Neural progenitor cell (in vitro differentiated cells): ENCODE measurements at regions not wholly inside any gene's neighbourhood (a gene's known extent, or its start where the extent isn't known, plus 50 kb on each side); places are given as distances from the start of the nearest gene placed in this dataset.
A peak's percentile ranks its signal among the peaks of the same experiment; 100 is the strongest.

Experiments used
- DNase-seq: peaks from one replicate; pipeline ENCODE4 v3.0.0-alpha.2; 2016; ENCODE audit warnings: low spot score
- H2AFZ ChIP-seq: fragments of 200-600 bp; sonication (generic); replicated peaks from 2 replicates; pipeline ENCODE4 v1.6.1; 2016; ENCODE audit warnings: antibody characterized with exemption
- H3F3A ChIP-seq: fragments of 200-600 bp; sonication (generic); 2 replicates; pipeline ENCODE4 v1.6.1; 2016; ENCODE audit warnings: antibody characterized with exemption, low read depth
- H3K27ac ChIP-seq: fragments of 200-600 bp; sonication (generic); 2 replicates; pipeline ENCODE4 v1.5.1; 2016; ENCODE audit warnings: mild to moderate bottlenecking
- H3K27me3 ChIP-seq: fragments of 200-600 bp; sonication (generic); 2 replicates; pipeline ENCODE4 v1.6.1; 2016; ENCODE audit warnings: mild to moderate bottlenecking, moderate library complexity
- H3K36me3 ChIP-seq: fragments of 200-600 bp; sonication (generic); 2 replicates; pipeline ENCODE4 v1.5.1; 2016
- H3K4me1 ChIP-seq: fragments of 200-600 bp; sonication (generic); 2 replicates; pipeline ENCODE4 v1.6.1; 2016; ENCODE audit warnings: mixed run types
- H3K4me2 ChIP-seq: fragments of 200-600 bp; sonication (generic); 2 replicates; pipeline ENCODE4 v1.6.1; 2016
- H3K4me3 ChIP-seq: fragments of 200-600 bp; sonication (generic); 2 replicates; pipeline ENCODE4 v1.5.1; 2016
- H3K79me2 ChIP-seq: fragments of 200-600 bp; sonication (generic); 2 replicates; pipeline ENCODE4 v1.6.1; 2016; ENCODE audit warnings: low read depth
- H3K9ac ChIP-seq: fragments of 200-600 bp; sonication (generic); 2 replicates; pipeline ENCODE4 v1.6.1; 2016
- H3K9me3 ChIP-seq: fragments of 200-600 bp; sonication (generic); 2 replicates; pipeline ENCODE4 v1.5.1; 2016; ENCODE audit warnings: low read depth
- H4K20me1 ChIP-seq: fragments of 200-600 bp; sonication (generic); 2 replicates; pipeline ENCODE4 v1.6.1; 2016; ENCODE audit warnings: low read depth
- H3K27ac Mint-ChIP-seq: 3 replicates; pipeline ENCODE4 v1.8.0; 2021; ENCODE audit warnings: mixed read lengths
- H3K27me3 Mint-ChIP-seq: 2 replicates; pipeline ENCODE4 v1.8.0; 2022; ENCODE audit warnings: low read depth, mild to moderate bottlenecking, inconsistent platforms, moderate library complexity, mixed read lengths; ENCODE audit not compliant: insufficient read depth
- H3K36me3 Mint-ChIP-seq: 3 replicates; pipeline ENCODE4 v1.8.0; 2021; ENCODE audit warnings: mixed read lengths
- H3K4me1 Mint-ChIP-seq: 3 replicates; pipeline ENCODE4 v1.8.0; 2021; ENCODE audit warnings: mixed read lengths
- H3K4me3 Mint-ChIP-seq: 3 replicates; pipeline ENCODE4 v1.8.0; 2021; ENCODE audit warnings: mild to moderate bottlenecking, moderate library complexity, mixed read lengths
- H3K9me3 Mint-ChIP-seq: 3 replicates; pipeline ENCODE4 v1.8.0; 2020; ENCODE audit warnings: mixed read lengths
- EZH2 ChIP-seq: fragments of 200-600 bp; sonication (generic); IDR thresholded peaks from 2 replicates; pipeline ENCODE4 v1.6.1; 2017; ENCODE audit warnings: antibody characterized with exemption, mild to moderate bottlenecking, moderate library complexity
- EZH2phosphoT487 ChIP-seq: fragments of 200-600 bp; sonication (generic); IDR thresholded peaks from 2 replicates; pipeline ENCODE4 v1.6.1; 2017; ENCODE audit warnings: antibody characterized with exemption
- TF ChIP-seq, protein P1 (sequence below): fragments of 200-600 bp; sonication (generic); IDR thresholded peaks from 2 replicates; pipeline ENCODE4 v1.5.1; 2017; ENCODE audit warnings: antibody characterized with exemption, mild to moderate bottlenecking

DNA sequence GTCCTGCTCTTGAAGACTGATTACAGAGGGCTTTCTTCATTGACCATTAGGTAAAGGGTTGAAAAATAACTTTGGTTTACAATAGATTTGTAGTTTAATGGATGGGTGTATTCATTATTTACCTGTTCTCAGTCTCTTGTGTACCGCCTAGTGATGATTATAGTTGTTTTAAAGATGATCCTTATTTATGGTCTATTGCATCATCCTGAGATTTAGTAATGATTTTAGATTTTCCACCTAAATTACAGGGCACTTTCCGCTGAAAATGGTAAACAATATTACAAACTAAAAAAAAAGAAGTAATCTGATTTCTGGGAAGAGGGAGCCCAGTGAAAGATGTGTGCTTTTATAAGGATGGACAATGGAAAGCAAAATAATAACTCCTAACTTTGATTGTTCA, 78.4 kb upstream of the TMEM33 start:
- Mint-ChIP-seq H3K36me3 (no peaks in the 10 kb centered on the region), H3K9me3 (no peaks in the 10 kb centered on the region), H3K4me3 (no peak overlapping the region), H3K27me3 (peaks cover 4% of the 10 kb centered on the region), H3K4me1 (peaks cover 17% of the 10 kb centered on the region), H3K27ac (no peak overlapping the region)
- Histone ChIP-seq H3K27me3 (peaks cover 100% of the 10 kb centered on the region), H4K20me1 (no peaks in the 10 kb centered on the region), H3K4me1 (peaks cover 4% of the 10 kb centered on the region), H3K4me3 (no peak overlapping the region), H3K9me3 (no peaks in the 10 kb centered on the region), H3K36me3 (no peaks in the 10 kb centered on the region), H3K9ac (no peak overlapping the region), H3F3A (no peaks in the 10 kb centered on the region), H3K27ac (no peak overlapping the region), H3K4me2 (no peak overlapping the region), H2AFZ (no peak overlapping the region), H3K79me2 (no peaks in the 10 kb centered on the region)
- TF ChIP-seq EZH2phosphoT487, result no peak
- TF ChIP-seq, protein P1, sequence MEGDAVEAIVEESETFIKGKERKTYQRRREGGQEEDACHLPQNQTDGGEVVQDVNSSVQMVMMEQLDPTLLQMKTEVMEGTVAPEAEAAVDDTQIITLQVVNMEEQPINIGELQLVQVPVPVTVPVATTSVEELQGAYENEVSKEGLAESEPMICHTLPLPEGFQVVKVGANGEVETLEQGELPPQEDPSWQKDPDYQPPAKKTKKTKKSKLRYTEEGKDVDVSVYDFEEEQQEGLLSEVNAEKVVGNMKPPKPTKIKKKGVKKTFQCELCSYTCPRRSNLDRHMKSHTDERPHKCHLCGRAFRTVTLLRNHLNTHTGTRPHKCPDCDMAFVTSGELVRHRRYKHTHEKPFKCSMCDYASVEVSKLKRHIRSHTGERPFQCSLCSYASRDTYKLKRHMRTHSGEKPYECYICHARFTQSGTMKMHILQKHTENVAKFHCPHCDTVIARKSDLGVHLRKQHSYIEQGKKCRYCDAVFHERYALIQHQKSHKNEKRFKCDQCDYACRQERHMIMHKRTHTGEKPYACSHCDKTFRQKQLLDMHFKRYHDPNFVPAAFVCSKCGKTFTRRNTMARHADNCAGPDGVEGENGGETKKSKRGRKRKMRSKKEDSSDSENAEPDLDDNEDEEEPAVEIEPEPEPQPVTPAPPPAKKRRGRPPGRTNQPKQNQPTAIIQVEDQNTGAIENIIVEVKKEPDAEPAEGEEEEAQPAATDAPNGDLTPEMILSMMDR, result no peak
- TF ChIP-seq EZH2, result no peak
- DNase-seq, result no peak

GRCh38 chr4:41853973-41854372, 81.3 kb upstream of the TMEM33 start:
- H3K4me2 ChIP-seq, result no peak overlapping the region
- H3K79me2 ChIP-seq, result no peaks in the 10 kb centered on the region
- H3K4me3 Mint-ChIP-seq, result no peak overlapping the region
- H3K27me3 ChIP-seq, result peaks cover 87% of the 10 kb centered on the region
- DNase-seq, result no peak
- no peaks in the 10 kb centered on the region for H3K27me3 Mint-ChIP-seq
- peaks cover 9% of the 10 kb centered on the region for H3K4me1 Mint-ChIP-seq
- no peaks in the 10 kb centered on the region for H3F3A ChIP-seq
- H2AFZ ChIP-seq, result no peak overlapping the region
- H3K36me3 Mint-ChIP-seq, result no peaks in the 10 kb centered on the region
- H3K9me3 Mint-ChIP-seq, result no peaks in the 10 kb centered on the region
- H4K20me1 ChIP-seq, result no peaks in the 10 kb centered on the region
- H3K9ac ChIP-seq, result no peak overlapping the region
- peaks cover 2% of the 10 kb centered on the region for H3K4me1 ChIP-seq
- no peak overlapping the region for H3K4me3 ChIP-seq
- no peak overlapping the region for H3K27ac ChIP-seq
- no peak overlapping the region for H3K27ac Mint-ChIP-seq
- TF ChIP-seq EZH2, result no peak
- TF ChIP-seq, protein P1, result peak; percentile 46
- no peaks in the 10 kb centered on the region for H3K9me3 ChIP-seq
- H3K36me3 ChIP-seq, result no peaks in the 10 kb centered on the region

DNA sequence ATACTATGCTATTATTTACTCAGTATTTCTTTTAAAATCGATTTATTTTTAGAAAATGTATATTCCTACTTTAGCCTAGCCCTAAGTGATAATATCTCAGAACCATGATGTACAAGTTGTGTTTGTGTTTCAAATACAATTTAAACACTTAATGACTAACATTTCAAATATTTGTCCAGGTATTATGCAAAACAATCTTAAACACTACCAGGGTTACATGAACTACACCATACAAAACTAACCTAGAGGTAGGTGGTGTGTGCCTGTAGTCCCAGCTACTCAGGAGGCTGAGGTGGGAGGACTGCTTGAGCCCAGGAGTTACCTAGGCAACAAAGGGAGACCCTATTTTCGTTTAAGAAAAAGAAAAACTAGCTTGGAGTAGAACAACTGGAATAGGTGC, 83.0 kb upstream of the TMEM33 start:
- H3K4me3 ChIP-seq, result no peak overlapping the region
- H3K9me3 ChIP-seq, result no peaks in the 10 kb centered on the region
- no peak overlapping the region for H3K27ac ChIP-seq
- no peaks in the 10 kb centered on the region for H3K27me3 Mint-ChIP-seq
- H3K36me3 ChIP-seq, result no peaks in the 10 kb centered on the region
- H3K9me3 Mint-ChIP-seq, result no peaks in the 10 kb centered on the region
- no peaks in the 10 kb centered on the region for H3K4me1 ChIP-seq
- no peaks in the 10 kb centered on the region for H3K79me2 ChIP-seq
- no peak overlapping the region for H3K4me3 Mint-ChIP-seq
- no peaks in the 10 kb centered on the region for H3K36me3 Mint-ChIP-seq
- H3K4me2 ChIP-seq, result no peak overlapping the region
- no peak overlapping the region for H2AFZ ChIP-seq
- H3K27me3 ChIP-seq, result peaks cover 84% of the 10 kb centered on the region
- no peak overlapping the region for H3K9ac ChIP-seq
- DNase-seq, result no peak
- H4K20me1 ChIP-seq, result no peaks in the 10 kb centered on the region
- TF ChIP-seq EZH2 (no peak), EZH2phosphoT487 (no peak)
- TF ChIP-seq, protein P1, result no peak
- H3K4me1 Mint-ChIP-seq, result no peaks in the 10 kb centered on the region
- H3F3A ChIP-seq, result no peaks in the 10 kb centered on the region
- H3K27ac Mint-ChIP-seq, result no peak overlapping the region

DNA sequence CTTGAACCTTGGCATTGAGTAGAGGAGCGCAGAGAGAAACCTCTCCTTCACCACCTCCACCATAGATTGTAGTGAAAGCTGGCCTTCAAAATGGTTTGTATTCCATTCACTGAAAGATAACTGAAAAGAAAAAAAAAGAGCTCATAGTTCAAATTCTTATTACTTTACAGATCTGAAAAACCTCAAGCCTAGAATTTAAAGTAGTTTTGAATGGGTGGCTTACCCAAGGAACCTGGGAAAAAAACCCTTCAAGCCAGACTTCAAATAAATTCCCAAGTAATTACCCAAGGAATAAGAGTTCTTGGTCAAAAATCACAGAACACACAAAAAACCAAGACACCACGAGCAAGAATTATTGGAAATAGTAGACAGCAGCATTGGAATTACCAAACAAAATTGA, 83.6 kb upstream of the TMEM33 start:
- Histone ChIP-seq H3K27me3 (peaks cover 79% of the 10 kb centered on the region), H3K4me2 (no peak overlapping the region), H3K79me2 (no peaks in the 10 kb centered on the region), H2AFZ (no peak overlapping the region), H3K9me3 (no peaks in the 10 kb centered on the region), H3K36me3 (no peaks in the 10 kb centered on the region), H3K4me1 (no peaks in the 10 kb centered on the region), H3F3A (no peaks in the 10 kb centered on the region), H3K9ac (no peak overlapping the region), H4K20me1 (no peaks in the 10 kb centered on the region), H3K4me3 (no peak overlapping the region), H3K27ac (no peak overlapping the region)
- Mint-ChIP-seq H3K27me3 (no peaks in the 10 kb centered on the region), H3K36me3 (no peaks in the 10 kb centered on the region), H3K27ac (no peak overlapping the region), H3K9me3 (no peaks in the 10 kb centered on the region), H3K4me1 (no peaks in the 10 kb centered on the region), H3K4me3 (no peak overlapping the region)
- TF ChIP-seq, protein P1, result no peak
- no peak for TF ChIP-seq EZH2
- no peak for DNase-seq
